ENCODE measurements at regions not wholly inside any gene's neighbourhood (a gene's known extent, or its start where the extent isn't known, plus 50 kb on each side); places are given as distances from the start of the nearest gene placed in this dataset.

- DNase-seq (ENCODE audit: low read depth, low spot score) = no peak
These were observed 277.0 kb downstream of the CDH2 start for GRCh38 chr18:27899893-27900292.

DNA sequence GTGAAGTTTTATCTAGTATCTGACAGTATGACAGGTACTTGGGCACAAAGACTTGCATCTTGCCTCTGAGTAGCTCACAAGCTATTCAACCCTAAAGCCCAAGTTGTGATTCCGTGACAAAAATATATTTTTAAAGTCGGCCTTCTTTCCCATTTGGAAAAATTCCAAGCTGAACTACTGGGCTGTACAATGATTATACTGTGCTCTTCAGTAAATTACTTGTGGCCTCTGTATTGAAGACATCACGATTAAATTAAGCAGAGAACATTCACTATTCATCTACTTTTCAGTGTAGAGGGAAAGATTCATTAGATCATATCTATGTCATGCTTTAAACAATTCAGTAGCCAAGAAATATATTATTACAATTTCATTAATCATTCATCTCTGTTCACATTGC, 282.2 kb downstream of the CDH2 start:
- no peak for DNase-seq (ENCODE audit: low read depth, low spot score)

DNA sequence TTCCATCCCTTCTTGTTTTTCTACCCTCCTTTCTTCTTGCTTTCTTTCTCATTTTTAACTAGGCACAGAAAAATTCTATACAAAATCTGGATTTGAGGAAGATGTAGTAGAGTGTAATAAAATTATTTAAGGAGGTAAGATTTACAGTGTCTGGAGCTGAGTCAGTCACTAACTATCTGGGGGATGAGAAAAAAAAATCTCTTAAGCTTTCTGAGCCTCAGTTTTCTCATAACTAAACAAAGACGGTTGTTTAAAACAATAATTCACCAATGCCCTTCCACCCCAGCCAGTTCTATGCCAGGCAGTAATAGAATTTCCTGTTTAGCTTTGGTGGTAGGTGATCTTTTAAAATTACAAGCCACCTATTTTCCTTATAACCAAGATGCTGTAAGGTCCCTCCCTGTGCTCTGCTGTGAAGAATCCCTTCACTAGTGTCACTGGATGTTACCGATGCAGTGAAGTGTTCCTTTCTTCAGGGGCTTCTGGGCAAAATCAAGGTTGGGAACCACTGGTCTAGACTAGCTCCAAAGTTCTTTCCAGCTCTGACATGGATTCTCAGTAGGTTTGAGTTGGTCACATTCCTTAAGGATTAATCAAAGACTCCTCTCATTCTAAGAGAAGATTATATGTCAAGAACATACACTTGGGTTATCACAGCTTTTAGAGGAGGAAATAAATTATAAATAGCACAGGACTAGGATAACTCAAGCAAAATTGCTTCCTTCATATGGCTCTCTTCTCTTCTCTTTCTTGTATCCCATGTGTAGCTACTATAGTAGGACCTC, 289.0 kb downstream of the CDH2 start:
- no peak for DNase-seq (ENCODE audit: low read depth, low spot score)

- no peak for DNase-seq (ENCODE audit: low read depth, low spot score)
These were observed 289.6 kb downstream of the CDH2 start for GRCh38 chr18:27887287-27887686.

- DNase-seq (ENCODE audit: low read depth, low spot score) = no peak
These were observed 297.4 kb downstream of the CDH2 start for GRCh38 chr18:27879540-27879939.

GRCh38 chr18:27871726-27872125, 305.2 kb downstream of the CDH2 start:
- DNase-seq (ENCODE audit: low read depth, low spot score) = no peak

DNA sequence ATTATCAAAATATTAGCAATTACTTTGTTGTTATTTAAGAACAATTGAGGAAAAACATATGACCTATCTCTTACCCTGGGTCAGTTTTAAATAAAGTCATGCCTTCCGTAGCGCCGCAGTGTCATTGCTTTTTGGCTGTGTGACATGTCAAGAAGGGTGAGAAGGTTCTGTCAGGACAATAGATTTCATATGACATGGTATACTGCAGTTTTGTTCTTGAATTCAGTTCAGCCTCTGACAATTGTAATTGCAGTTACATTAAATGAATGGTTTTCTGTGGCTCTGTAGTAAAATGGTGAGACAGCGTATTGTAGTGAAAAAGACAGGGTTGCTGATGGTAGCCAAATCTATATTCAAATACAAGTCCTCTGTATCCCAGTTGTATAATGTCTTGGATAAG, 307.2 kb downstream of the CDH2 start:
- no peak for DNase-seq (ENCODE audit: low read depth, low spot score)

- no peak for DNase-seq (ENCODE audit: low read depth, low spot score)
These were observed 311.5 kb downstream of the CDH2 start for GRCh38 chr18:27865431-27865830.

DNA sequence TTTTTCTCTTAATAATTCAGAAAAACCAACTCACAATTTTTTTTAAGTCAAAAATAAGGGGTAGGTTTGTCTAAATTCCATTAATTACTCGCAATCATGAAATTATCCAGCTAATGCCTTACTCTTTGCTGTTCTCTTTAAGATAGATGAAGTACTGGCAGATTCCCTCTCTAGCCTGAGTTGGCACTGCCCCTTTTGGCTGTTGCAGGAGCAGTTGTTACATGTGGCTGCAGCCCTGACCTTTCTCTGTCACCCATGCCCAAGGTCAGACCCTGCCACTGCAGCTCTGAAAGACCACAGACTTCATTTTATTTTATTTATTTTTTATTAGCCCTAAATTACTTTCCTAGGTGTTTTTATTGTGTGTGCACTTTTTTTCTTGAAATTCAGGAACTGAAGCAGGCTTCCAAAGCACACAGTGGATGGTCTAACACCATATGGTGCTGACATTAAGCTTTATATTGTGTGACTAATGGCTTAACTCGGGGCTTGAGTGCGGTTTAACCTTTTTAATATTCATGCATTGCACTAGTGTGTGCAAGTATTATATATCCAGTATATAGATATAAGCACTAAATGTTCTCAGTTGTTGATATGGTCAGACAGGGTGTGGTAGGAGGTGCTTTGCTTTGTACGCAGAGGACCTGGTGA, 313.0 kb downstream of the CDH2 start:
- DNase-seq (ENCODE audit: low read depth, low spot score) = no peak

DNA sequence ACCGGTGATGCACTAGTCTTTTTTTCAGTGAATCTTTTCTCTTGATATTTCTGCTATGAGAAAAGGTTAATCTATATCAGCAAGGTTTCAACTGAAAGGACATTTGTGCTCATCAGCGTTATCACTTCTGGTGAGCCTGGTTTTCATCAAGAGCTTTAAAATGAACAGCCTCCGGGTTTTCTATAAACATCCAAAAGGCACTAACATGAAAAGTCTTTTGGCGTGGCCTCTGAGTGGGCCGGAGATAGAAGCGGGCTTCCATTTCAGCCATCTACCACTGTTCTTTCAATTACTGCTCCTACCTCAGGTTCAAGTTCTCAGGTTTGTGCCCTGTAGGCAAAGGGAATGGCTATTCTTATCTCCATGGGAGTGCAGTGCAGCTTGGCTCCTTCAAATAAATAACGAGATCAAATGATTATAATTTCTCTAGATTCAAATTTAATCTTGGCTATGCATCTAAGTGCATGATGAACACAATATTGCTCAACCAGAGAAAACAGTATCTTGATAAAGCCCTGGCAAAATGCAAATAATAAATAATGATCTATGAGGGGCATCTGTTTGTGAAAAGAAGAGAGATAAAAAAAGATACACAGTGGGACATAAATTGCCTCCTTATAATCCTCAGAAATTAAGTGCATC, 314.8 kb downstream of the CDH2 start:
- no peak for DNase-seq (ENCODE audit: low read depth, low spot score)

DNA sequence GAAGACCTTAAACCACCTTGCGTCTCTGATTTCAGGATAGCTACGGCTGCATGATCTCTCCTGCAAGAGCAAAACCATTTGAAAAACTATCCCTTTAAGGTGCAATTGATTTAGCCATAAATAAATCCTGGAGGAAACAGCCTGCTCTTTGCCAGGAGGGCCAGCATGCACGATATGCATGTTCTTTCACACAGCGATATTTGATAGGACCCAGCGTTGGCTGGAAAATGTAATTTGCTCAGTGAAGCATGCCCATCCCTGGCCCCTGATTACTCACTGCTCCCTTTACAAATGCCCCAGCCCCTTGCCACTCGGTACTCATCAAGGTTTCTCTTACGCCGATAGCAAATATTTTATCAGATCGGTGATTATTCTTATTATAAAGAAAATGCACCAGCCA, 315.4 kb downstream of the CDH2 start:
- no peak for DNase-seq (ENCODE audit: low read depth, low spot score)

- no peak for DNase-seq (ENCODE audit: low read depth, low spot score)
These were observed 316.2 kb downstream of the CDH2 start for GRCh38 chr18:27860701-27861107.

- DNase-seq (ENCODE audit: low read depth, low spot score) = no peak
These were observed 316.9 kb downstream of the CDH2 start for GRCh38 chr18:27860011-27860410.

- no peak for DNase-seq (ENCODE audit: low read depth, low spot score)
These were observed 320.1 kb downstream of the CDH2 start for GRCh38 chr18:27856820-27857219.

GRCh38 chr18:27855486-27855885, 321.4 kb downstream of the CDH2 start:
- DNase-seq (ENCODE audit: low read depth, low spot score) = no peak

- DNase-seq (ENCODE audit: low read depth, low spot score) = no peak
These were observed 322.3 kb downstream of the CDH2 start for GRCh38 chr18:27854631-27855030.

GRCh38 chr18:27848336-27848735, 328.6 kb downstream of the CDH2 start:
- DNase-seq (ENCODE audit: low read depth, low spot score) = no peak

GRCh38 chr18:27847412-27847811, 329.5 kb downstream of the CDH2 start:
- DNase-seq (ENCODE audit: low read depth, low spot score) = no peak

GRCh38 chr18:27845897-27846296, 331.0 kb downstream of the CDH2 start:
- no peak for DNase-seq (ENCODE audit: low read depth, low spot score)

DNA sequence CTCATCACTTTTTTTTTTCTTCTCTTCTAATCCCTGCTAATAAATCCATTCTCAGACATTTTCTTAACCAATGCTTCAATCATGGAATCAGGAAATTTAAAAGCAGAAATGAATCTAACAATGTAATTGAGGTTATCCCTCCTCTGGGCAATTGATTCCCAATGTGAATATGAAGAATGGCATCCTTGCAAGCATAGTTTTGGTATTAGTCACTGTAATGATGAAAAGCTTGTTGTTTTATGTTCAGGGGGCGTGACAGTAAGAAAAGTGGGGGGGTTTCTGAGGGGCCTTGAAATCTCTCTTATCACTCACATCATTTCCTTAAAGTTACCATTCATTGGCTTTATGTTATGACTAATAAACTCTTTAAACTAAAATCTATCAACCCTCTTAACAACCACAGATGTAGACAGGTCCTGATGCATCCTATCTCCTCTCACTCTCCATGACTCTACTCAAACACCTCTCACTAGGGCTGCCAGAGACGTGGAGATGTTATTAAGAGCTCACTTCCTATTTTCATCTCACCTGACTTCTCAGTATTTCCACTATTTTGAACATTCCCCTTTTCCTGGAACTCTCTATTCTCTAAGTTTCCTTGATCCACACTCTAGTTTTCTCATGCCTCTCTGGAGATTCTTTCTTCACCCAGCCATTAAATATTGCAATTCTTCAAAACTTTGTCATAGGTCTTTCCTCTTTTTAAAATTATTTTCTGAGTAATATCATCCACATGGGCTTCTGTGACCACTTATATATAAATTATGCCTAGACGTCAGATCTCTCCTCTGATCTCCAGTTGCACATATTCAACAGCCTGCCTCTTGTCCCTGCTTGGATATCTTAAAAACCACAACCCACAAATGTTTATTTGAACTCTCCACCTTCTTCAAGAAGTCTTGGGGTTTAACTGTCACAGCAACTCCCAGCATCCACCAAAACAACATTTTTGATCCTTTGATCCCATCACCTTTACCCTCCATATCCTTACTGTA, 332.9 kb downstream of the CDH2 start:
- DNase-seq (ENCODE audit: low read depth, low spot score) = peak; percentile 30

DNA sequence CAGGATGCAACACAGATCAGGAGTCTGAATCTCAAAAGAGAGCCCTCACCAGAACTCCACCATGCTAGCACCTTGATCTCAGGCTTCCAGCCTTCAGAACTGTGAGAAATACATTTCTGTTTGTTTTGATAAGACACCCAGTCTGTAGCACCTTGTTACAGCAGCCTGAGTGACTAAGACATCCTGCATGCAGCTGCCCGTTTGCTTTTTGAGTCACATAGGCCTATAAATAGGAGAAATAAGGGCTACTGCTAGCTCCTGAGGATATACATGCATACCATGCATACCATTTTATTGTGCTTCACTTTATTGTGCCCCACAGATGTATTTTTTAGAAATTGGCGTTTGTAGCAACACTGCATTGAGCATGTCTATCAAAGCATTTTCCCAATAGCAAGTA, 337.8 kb downstream of the CDH2 start:
- DNase-seq (ENCODE audit: low read depth, low spot score) = no peak

DNA sequence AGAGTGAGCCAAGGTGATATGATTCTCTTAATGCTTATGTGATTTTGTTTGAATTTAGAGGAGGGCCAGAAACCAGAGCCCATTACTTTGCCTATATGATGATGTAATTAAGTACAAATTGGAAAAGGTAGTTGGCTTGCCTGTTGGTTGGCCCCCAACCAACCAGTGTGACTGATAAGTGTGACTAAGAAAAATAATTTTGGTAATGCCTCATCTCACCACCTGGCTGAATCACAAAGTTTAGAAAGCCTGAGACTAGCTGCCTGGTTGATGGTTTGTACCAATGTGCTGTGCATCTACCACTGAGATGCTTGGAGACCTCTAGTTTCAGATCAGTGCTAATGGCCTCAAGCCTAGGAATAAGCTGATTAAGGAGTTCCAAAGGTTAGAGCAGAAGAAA, 338.7 kb downstream of the CDH2 start:
- DNase-seq (ENCODE audit: low read depth, low spot score) = no peak
